ENCODE measurements at regions not wholly inside any gene's neighbourhood (a gene's known extent, or its start where the extent isn't known, plus 50 kb on each side); places are given as distances from the start of the nearest gene placed in this dataset.

DNA sequence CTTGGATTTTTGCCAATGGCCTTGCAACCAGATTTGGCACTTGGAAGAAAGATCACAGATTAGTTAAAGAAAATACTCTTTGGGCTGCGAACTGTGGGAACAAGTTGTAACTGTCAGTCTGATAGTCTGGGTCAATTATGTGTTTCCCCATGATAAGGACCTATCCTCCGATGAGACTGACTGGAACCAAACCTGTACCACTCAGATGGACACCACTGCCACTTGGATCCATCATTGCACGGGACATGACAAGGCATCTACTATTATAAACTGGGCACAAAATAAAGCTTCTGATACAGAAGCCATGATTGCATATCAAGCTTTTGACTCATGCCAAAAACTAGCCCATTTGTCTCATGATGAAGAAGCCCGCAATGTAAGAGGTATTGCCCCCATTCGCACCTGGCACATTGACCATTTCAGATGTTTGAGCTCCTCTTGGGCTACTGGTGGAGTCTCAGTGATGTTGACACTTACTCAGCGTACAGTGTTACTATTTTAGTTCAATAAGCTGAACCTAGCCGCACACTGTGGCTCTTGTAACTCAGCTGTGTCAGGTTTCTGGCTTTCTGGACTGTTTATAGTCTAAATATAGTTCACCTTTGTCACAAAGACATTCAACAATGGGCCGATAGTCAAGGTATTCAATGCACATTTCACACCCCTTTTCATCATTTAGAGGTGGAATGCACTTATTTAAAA is 179.8 kb upstream of the RBBP8 start:
- TF ChIP-seq, protein P1, sequence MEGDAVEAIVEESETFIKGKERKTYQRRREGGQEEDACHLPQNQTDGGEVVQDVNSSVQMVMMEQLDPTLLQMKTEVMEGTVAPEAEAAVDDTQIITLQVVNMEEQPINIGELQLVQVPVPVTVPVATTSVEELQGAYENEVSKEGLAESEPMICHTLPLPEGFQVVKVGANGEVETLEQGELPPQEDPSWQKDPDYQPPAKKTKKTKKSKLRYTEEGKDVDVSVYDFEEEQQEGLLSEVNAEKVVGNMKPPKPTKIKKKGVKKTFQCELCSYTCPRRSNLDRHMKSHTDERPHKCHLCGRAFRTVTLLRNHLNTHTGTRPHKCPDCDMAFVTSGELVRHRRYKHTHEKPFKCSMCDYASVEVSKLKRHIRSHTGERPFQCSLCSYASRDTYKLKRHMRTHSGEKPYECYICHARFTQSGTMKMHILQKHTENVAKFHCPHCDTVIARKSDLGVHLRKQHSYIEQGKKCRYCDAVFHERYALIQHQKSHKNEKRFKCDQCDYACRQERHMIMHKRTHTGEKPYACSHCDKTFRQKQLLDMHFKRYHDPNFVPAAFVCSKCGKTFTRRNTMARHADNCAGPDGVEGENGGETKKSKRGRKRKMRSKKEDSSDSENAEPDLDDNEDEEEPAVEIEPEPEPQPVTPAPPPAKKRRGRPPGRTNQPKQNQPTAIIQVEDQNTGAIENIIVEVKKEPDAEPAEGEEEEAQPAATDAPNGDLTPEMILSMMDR (IDR thresholded peaks at IDR 0.05; ENCODE audit: low read depth, low read length, poor library complexity, severe bottlenecking) = no peak
- TF ChIP-seq EZH2phosphoT487 (IDR thresholded peaks at IDR 0.05; ENCODE audit: borderline replicate concordance, low read length) = no peak

Data from DOHH2 (cell line).